HG02759 (cell line): ENCODE measurements at regions not wholly inside any gene's neighbourhood (a gene's known extent, or its start where the extent isn't known, plus 50 kb on each side); places are given as distances from the start of the nearest gene placed in this dataset.
"Not testable (repeated sequence)": the region's sequence is repeated elsewhere in the genome, so short reads cannot be mapped to it uniquely, and the experiment has no call there.

Source experiments
- ATAC-seq: cut with Tn5 transposase; IDR thresholded peaks from one replicate; pipeline ENCODE4 v1.9.1; 2021; ENCODE audit warnings: mild to moderate bottlenecking, moderate library complexity; ENCODE audit not compliant: unreplicated experiment

- peak; percentile 23 for ATAC-seq
Measured at GRCh38 chr3:178967177-178967532, 104.5 kb downstream of the ZMAT3 start.

GRCh38 chr3:178966299-178967176 lies 105.1 kb downstream of the ZMAT3 start:
- peak; percentile 44 for ATAC-seq

GRCh38 chr3:178964551-178964950 lies 107.1 kb downstream of the ZMAT3 start:
- no peak for ATAC-seq

GRCh38 chr3:178960918-178961317 lies 110.7 kb downstream of the ZMAT3 start:
- no peak for ATAC-seq

GRCh38 chr3:178960181-178960580 lies 111.4 kb downstream of the ZMAT3 start:
- no peak for ATAC-seq

- ATAC-seq = no peak
Measured at GRCh38 chr3:178950676-178951075, 120.9 kb downstream of the ZMAT3 start.

GRCh38 chr3:178949896-178950295 lies 121.7 kb downstream of the ZMAT3 start:
- no peak for ATAC-seq

GRCh38 chr3:178948546-178948945 lies 123.1 kb downstream of the ZMAT3 start:
- ATAC-seq = no peak

- ATAC-seq = no peak
Measured at GRCh38 chr3:178947738-178948137, 123.9 kb downstream of the ZMAT3 start.

GRCh38 chr3:178942261-178942660 lies 129.3 kb downstream of the ZMAT3 start:
- not testable (repeated sequence) for ATAC-seq

GRCh38 chr3:178930116-178930515 lies 141.5 kb downstream of the ZMAT3 start:
- no peak for ATAC-seq

GRCh38 chr3:178916223-178916622 lies 155.4 kb downstream of the ZMAT3 start:
- ATAC-seq = no peak

GRCh38 chr3:178915365-178915764 lies 156.2 kb downstream of the ZMAT3 start:
- ATAC-seq = peak; percentile 71

- no peak for ATAC-seq
Measured at GRCh38 chr3:178907081-178907480, 164.5 kb downstream of the ZMAT3 start.

- no peak for ATAC-seq
Measured at GRCh38 chr3:178901204-178901603, 170.4 kb downstream of the ZMAT3 start.

GRCh38 chr3:178900029-178900646 lies 171.5 kb downstream of the ZMAT3 start:
- no peak for ATAC-seq

- no peak for ATAC-seq
Measured at GRCh38 chr3:178895178-178895789, 176.3 kb downstream of the ZMAT3 start.
